GM19099 (cell line): ENCODE measurements at regions not wholly inside any gene's neighbourhood (a gene's known extent, or its start where the extent isn't known, plus 50 kb on each side); places are given as distances from the start of the nearest gene placed in this dataset.

Experiments used
- POLR2A ChIP-seq: IDR thresholded peaks from 3 replicates; pipeline ENCODE4 v1.6.1; 2011; ENCODE audit warnings: low read depth; ENCODE audit not compliant: insufficient read length; ENCODE audit errors: extremely low read depth

- no peak for TF ChIP-seq POLR2A
Measured at GRCh38 chr14:58760121-58760520, 122.4 kb downstream of the DACT1 start.

GRCh38 chr14:58762629-58763028 is 124.9 kb downstream of the DACT1 start:
- no peak for TF ChIP-seq POLR2A

- TF ChIP-seq POLR2A: no peak
Measured at GRCh38 chr14:58763210-58763609, 125.4 kb downstream of the DACT1 start.

DNA sequence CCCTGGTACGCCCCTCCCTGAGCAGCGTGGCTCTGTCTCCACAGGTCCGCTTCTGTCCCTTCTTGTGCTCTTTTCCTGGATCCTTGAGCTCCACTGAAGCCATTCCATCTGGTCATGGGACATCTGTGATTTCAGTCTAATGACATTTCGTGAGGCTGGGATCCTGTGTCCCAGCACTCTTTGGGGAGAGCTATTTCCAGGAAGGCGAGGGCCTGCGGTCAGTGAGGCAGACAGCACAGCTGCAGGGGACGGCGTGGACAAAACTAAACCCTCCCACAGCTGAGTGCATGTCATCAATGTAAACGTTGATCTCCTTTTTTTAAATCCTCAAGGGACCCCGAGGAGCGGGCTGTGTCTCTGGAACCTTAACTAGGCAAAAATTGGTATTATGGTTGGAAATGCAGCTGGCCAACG is 127.7 kb downstream of the DACT1 start:
- TF ChIP-seq POLR2A: no peak

DNA sequence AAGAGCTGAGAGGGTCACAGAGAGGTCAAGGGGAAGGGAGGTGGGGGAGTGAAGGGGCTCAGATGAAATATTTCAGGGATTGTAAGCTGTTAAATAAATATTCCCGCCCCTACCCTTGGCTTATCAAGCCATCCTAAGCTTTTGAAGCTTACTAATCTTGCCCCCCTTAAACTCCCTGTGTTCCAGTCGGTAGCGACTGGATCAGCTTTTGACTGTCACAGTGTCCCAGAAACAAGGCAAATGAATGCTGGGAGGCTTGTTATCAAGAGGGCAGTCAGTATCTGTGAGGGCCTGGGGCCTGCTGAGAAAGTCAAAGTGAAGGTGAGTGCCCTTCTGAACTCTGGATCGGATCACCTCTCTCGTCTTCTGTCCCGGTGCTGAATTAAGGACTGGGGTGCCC is 128.1 kb downstream of the DACT1 start:
- TF ChIP-seq POLR2A: no peak

- no peak for TF ChIP-seq POLR2A
Measured at GRCh38 chr14:58769011-58769643, 131.4 kb downstream of the DACT1 start.

DNA sequence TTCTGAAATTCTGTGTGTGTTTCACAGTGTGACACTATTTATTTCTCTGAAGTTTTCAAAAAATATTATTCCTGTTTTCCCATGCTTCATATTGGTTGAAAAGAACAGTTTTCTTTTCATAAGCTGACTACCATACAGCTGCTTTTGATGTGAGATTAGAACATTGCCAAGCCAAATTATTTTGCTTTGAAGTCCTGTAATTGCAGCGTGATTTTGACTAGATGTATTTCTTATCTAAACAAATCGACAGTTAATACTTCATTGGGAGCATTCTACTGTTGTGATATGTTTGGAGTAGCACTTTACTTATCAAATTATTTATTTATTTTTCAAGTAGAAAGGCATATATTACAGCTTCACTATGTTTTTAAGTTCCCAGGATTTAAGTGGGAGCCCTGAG is 132.0 kb downstream of the DACT1 start:
- no peak for TF ChIP-seq POLR2A

DNA sequence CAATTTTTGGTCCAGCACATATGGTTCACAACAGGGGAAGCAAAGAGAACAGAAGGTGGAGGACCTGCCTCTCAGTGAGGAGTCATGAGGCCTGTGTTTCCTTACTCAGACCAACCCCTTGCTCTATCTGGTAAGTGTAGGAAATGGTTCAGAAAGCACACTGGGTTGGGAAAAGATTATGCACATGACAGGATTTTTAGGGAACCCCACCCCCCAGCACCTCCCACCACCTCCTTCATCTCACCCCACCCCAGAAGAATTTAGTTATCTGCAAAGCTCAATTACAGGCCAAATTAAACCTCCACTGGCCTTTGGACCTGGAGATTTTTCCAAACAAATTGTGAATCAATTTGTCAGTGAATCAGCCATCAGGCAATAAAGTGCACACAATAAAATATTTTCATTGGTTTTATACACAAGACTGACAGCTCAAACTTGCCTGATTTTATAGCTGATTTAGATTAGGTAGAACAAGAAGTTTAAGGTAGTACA is 132.8 kb downstream of the DACT1 start:
- no peak for TF ChIP-seq POLR2A

- no peak for TF ChIP-seq POLR2A
Measured at GRCh38 chr14:58771016-58771415, 133.3 kb downstream of the DACT1 start.

DNA sequence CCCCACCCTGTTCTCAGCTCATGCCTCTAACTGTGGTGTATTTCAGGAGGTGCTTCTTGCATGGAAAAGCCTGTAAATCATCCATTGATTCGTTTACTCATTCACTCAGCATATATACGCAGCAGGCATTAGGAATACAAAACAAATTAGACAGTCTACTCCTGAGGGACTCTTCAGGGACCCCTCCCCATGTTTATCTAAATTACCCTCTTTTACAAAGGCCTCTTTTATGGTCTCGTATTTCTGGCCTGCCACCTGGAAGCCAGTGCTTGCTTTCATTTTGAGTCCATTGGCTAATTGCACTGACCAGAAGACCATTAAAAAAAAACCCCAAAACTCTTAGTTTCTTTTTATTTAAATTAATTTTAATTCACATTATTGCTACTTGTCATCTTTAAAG is 134.4 kb downstream of the DACT1 start:
- TF ChIP-seq POLR2A: no peak

DNA sequence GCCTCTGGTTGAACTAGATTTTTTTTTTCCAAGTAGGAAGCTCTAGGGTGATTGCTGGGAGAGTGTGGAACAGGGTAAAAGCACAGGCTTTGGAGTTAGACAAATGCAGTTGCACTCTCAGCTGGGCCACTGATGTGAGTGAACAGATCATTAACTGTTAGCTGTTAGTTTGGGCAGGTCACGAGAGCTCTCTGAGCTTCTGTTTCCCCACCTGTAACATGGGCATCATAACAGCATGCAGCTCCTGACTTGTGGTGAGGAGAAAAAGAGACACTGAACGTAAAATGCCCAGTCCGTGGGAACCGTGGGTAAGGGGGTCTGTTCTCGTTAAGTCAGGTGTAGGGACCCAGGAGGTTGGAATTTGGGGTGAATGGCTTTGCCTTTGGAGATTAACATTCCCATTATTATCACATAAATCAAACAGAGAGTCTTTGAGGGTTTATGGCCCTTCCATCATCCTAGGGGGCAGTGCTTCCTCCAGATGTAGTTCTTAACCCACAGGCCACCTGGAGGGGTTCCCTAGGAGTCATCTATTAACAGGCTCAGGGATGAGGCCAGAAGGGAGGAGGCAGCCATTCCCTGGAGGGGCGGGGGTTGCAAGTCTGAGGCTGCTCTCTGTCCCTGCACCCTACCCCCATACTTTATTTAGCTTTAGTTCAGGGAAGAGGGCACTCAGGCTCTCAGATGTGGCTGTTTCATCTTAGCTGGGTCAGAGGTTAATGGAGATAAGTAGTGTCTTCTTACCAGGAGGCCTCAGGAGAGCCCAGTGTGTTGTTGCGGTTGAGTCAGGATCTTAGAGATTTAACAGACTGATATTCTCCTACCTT is 135.2 kb downstream of the DACT1 start:
- TF ChIP-seq POLR2A: no peak

DNA sequence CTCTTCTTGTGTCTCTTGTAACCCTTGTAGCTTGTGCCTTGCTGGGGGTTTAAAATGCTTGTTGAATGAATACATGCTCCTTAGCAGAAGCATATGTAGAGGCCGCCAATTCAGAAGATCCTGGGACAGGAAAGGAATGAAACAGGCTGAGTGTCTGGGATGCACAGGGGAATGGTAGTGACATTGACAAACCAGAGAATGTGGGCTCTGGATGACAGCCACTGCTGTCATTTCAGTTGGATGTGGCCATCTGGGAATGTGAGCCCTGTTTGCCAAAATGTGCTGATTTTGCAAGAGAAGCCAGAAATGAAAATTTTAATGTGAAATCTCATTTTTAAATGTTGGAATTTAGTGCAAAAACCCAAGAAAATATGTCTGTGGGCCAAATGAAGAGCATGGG is 136.8 kb downstream of the DACT1 start:
- no peak for TF ChIP-seq POLR2A

GRCh38 chr14:58776516-58776915 is 138.8 kb downstream of the DACT1 start:
- TF ChIP-seq POLR2A: no peak

- TF ChIP-seq POLR2A: no peak
Measured at GRCh38 chr14:58777541-58777979, 139.8 kb downstream of the DACT1 start.

DNA sequence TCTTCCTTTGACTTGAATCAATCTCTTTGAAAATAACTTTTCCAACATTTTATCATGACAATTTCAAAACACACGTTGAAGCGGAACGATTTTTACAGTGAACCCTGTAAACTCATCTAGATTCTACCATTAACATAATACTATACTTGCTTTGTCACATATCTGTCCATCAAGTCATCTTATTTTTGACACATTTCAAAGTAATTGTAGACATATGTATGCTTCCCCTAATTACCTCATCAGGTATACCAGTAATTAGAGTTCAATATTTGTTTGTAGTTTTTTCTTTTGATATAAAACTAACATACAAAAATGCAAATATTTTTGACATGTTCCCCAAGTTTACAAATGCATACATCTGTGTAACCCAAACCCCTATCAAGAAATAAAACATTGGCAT is 140.4 kb downstream of the DACT1 start:
- no peak for TF ChIP-seq POLR2A

DNA sequence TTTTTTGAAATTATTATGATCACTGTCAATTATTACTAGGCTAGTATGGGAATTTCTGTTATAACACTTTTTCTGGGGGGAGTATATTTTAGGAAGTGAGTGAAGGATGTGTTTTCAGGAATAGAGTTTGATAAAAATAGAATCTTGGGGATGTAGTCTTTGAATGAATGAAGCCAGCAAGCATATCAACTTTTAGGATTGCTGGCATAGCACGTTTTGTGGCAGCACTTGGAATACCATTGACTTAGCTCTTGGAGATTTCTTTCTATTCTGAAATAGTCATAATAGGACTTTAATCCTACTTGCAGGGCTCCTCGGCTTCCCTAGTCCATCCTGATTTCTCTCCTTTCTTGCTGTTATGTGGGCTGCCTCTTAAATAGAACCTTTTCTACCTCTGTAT is 141.6 kb downstream of the DACT1 start:
- TF ChIP-seq POLR2A: no peak
